ENCODE measurements at regions not wholly inside any gene's neighbourhood (a gene's known extent, or its start where the extent isn't known, plus 50 kb on each side); places are given as distances from the start of the nearest gene placed in this dataset.
"Not testable (repeated sequence)": the region's sequence is repeated elsewhere in the genome, so short reads cannot be mapped to it uniquely, and the experiment has no call there.

- no peak for DNase-seq (ENCODE audit: low spot score)
Measured at GRCh38 chr5:60077292-60077691, 183.8 kb upstream of the PDE4D start.

- DNase-seq (ENCODE audit: low spot score) = no peak
Measured at GRCh38 chr5:60076746-60077145, 183.2 kb upstream of the PDE4D start.

- DNase-seq (ENCODE audit: low spot score) = no peak
Measured at GRCh38 chr5:60066502-60066901, 173.0 kb upstream of the PDE4D start.

- DNase-seq (ENCODE audit: low spot score) = no peak
Measured at GRCh38 chr5:60060389-60060788, 166.9 kb upstream of the PDE4D start.

GRCh38 chr5:60056191-60056590 lies 162.7 kb upstream of the PDE4D start:
- DNase-seq (ENCODE audit: low spot score) = no peak

- no peak for DNase-seq (ENCODE audit: low spot score)
Measured at GRCh38 chr5:60055168-60055567, 161.6 kb upstream of the PDE4D start.

GRCh38 chr5:60041996-60042664 lies 148.6 kb upstream of the PDE4D start:
- not testable (repeated sequence) for DNase-seq (ENCODE audit: low spot score)

- not testable (repeated sequence) for DNase-seq (ENCODE audit: low spot score)
Measured at GRCh38 chr5:60041508-60041907, 148.0 kb upstream of the PDE4D start.

GRCh38 chr5:60036192-60036938 lies 142.8 kb upstream of the PDE4D start:
- no peak for DNase-seq (ENCODE audit: low spot score)

- DNase-seq (ENCODE audit: low spot score) = no peak
Measured at GRCh38 chr5:60026161-60026560, 132.6 kb upstream of the PDE4D start.

- DNase-seq (ENCODE audit: low spot score) = no peak
Measured at GRCh38 chr5:60024104-60024503, 130.6 kb upstream of the PDE4D start.

- no peak for DNase-seq (ENCODE audit: low spot score)
Measured at GRCh38 chr5:60023255-60023654, 129.7 kb upstream of the PDE4D start.

- no peak for DNase-seq (ENCODE audit: low spot score)
Measured at GRCh38 chr5:60020457-60020856, 126.9 kb upstream of the PDE4D start.

- not testable (repeated sequence) for DNase-seq (ENCODE audit: low spot score)
Measured at GRCh38 chr5:60018960-60019359, 125.4 kb upstream of the PDE4D start.

GRCh38 chr5:60018091-60018490 lies 124.6 kb upstream of the PDE4D start:
- DNase-seq (ENCODE audit: low spot score) = no peak

GRCh38 chr5:60014331-60014730 lies 120.8 kb upstream of the PDE4D start:
- DNase-seq (ENCODE audit: low spot score) = no peak

GRCh38 chr5:60010853-60011252 lies 117.3 kb upstream of the PDE4D start:
- no peak for DNase-seq (ENCODE audit: low spot score)

- DNase-seq (ENCODE audit: low spot score) = no peak
Measured at GRCh38 chr5:60010328-60010727, 116.8 kb upstream of the PDE4D start.

- DNase-seq (ENCODE audit: low spot score) = no peak
Measured at GRCh38 chr5:60007729-60008128, 114.2 kb upstream of the PDE4D start.

GRCh38 chr5:59999056-59999455 lies 105.5 kb upstream of the PDE4D start:
- no peak for DNase-seq (ENCODE audit: low spot score)

GRCh38 chr5:59992206-59992605 lies 98.7 kb upstream of the PDE4D start:
- DNase-seq (ENCODE audit: low spot score) = no peak

GRCh38 chr5:59988396-59988795 lies 94.9 kb upstream of the PDE4D start:
- DNase-seq (ENCODE audit: low spot score) = no peak

GRCh38 chr5:59976342-59976741 lies 82.8 kb upstream of the PDE4D start:
- DNase-seq (ENCODE audit: low spot score) = no peak

- DNase-seq (ENCODE audit: low spot score) = no peak
Measured at GRCh38 chr5:59972043-59972442, 78.5 kb upstream of the PDE4D start.
